H1 (cell line): ENCODE measurements at regions not wholly inside any gene's neighbourhood (a gene's known extent, or its start where the extent isn't known, plus 50 kb on each side); places are given as distances from the start of the nearest gene placed in this dataset.

Experiments
- CTCF ChIA-PET: fragments of 300-600 bp; sonication (Branson Sonifier 250); formaldehyde crosslinking; loops from one replicate; lab custom pipeline; 2021; ENCODE audit not compliant: partially characterized antibody; lab: Charles Lee
- POLR2A ChIA-PET: fragments of 300-600 bp; sonication (Branson Sonifier 250); formaldehyde crosslinking; loops from one replicate; lab custom pipeline; 2021; ENCODE audit warnings: inconsistent platforms; ENCODE audit not compliant: partially characterized antibody; lab: Charles Lee
- DNase-seq, 2 experiments: peaks; one replicate each; pipeline versions ENCODE4 v3.0.0 to v3.0.0-alpha.2; 2010 to 2022; ENCODE audit warnings: low spot score in 2 of 2, low read depth in 1 of 2, mixed read lengths in 1 of 2
- FAIRE-seq: peaks from 2 replicates; lab custom pipeline; 2011; peaks lifted over from hg19 to GRCh38; lab: Jason Lieb, UNC
- H2AFZ ChIP-seq: 2 replicates; pipeline ENCODE4 v1.8.1; 2012; ENCODE audit warnings: low read length, inconsistent platforms
- H2AK5ac ChIP-seq: 2 replicates; pipeline ENCODE4 v1.6.1; 2013; ENCODE audit warnings: low read depth, low read length
- H2BK120ac ChIP-seq: replicated peaks from 2 replicates; pipeline ENCODE3; 2013; ENCODE audit warnings: low read depth, low read length, inconsistent platforms
- H2BK12ac ChIP-seq: 2 replicates; pipeline ENCODE4 v1.6.1; 2013; ENCODE audit warnings: low read depth, low read length
- H2BK15ac ChIP-seq: 2 replicates; pipeline ENCODE4 v1.6.1; 2013; ENCODE audit warnings: low read length
- H2BK20ac ChIP-seq: 2 replicates; pipeline ENCODE4 v1.6.1; 2013; ENCODE audit warnings: low read length
- H2BK5ac ChIP-seq: 2 replicates; pipeline ENCODE4 v1.6.1; 2013; ENCODE audit warnings: low read depth, low read length
- H3K14ac ChIP-seq: 2 replicates; pipeline ENCODE4 v1.6.1; 2013; ENCODE audit warnings: inconsistent platforms; ENCODE audit not compliant: insufficient read length
- H3K18ac ChIP-seq: 2 replicates; pipeline ENCODE4 v1.6.1; 2013; ENCODE audit warnings: low read length; ENCODE audit errors: extremely low read depth
- H3K23ac ChIP-seq: 2 replicates; pipeline ENCODE4 v1.6.1; 2013; ENCODE audit warnings: inconsistent platforms; ENCODE audit not compliant: insufficient read length
- H3K23me2 ChIP-seq: 2 replicates; pipeline ENCODE4 v1.6.1; 2013; ENCODE audit warnings: low read depth, low read length
- H3K27ac ChIP-seq: 2 replicates; pipeline ENCODE4 v1.6.1; 2011; ENCODE audit warnings: low read depth, low read length, inconsistent platforms
- H3K27me3 ChIP-seq, 4 experiments: replicated peaks in 1 of 4; 1 replicate in 1 of 4; 2 replicates in 3 of 4; pipeline versions ENCODE4 v1.6.1 to v1.8.1; 2011 to 2013; ENCODE audit warnings: low read length in 3 of 4, mild to moderate bottlenecking in 3 of 4, inconsistent platforms in 2 of 4, mixed read lengths in 2 of 4, moderate library complexity in 1 of 4; ENCODE audit not compliant: control insufficient read depth in 3 of 4, insufficient read depth in 3 of 4; ENCODE audit errors: extremely low read depth in 1 of 4
- H3K36me3 ChIP-seq, 4 experiments: 2 replicates each; pipeline versions ENCODE4 v1.6.1 to v1.8.1; 2011 to 2013; ENCODE audit warnings: mild to moderate bottlenecking in 4 of 4, low read length in 3 of 4, moderate library complexity in 2 of 4, control low read depth in 1 of 4, inconsistent platforms in 1 of 4; ENCODE audit not compliant: insufficient read depth in 4 of 4, control insufficient read depth in 2 of 4
- H3K4ac ChIP-seq: replicated peaks from 2 replicates; pipeline ENCODE3; 2013; ENCODE audit warnings: low read length, low read depth, mixed read lengths, inconsistent platforms; ENCODE audit not compliant: insufficient read length
- H3K4me1 ChIP-seq, 4 experiments: replicated peaks in 1 of 4; 1 replicate in 1 of 4; 2 replicates in 3 of 4; pipeline versions ENCODE4 v1.6.1 to v1.8.1; 2011 to 2013; ENCODE audit warnings: low read length in 3 of 4, inconsistent platforms in 2 of 4, mixed read lengths in 1 of 4; ENCODE audit not compliant: insufficient read depth in 4 of 4, control insufficient read depth in 3 of 4
- H3K4me2 ChIP-seq, 2 experiments: 2 replicates each; pipeline versions ENCODE4 v1.6.1 to v1.8.1; 2011 to 2013; ENCODE audit warnings: low read depth in 2 of 2, low read length in 2 of 2, control low read depth in 1 of 2, inconsistent platforms in 1 of 2, mild to moderate bottlenecking in 1 of 2; ENCODE audit not compliant: insufficient read depth in 1 of 2
- H3K4me3 ChIP-seq, 4 experiments: fragments of 200-600, 300-600 bp in 1 of 4; sonication (generic), shearing (Covaris generic), sonication (Bioruptor Twin) in 1 of 4; 2 replicates each; pipeline versions ENCODE4 v1.5.1 to v1.8.1; 2011 to 2016; ENCODE audit warnings: low read length in 4 of 4, low read depth in 3 of 4, control low read depth in 2 of 4, inconsistent platforms in 2 of 4, mild to moderate bottlenecking in 2 of 4, mixed read lengths in 1 of 4, moderate library complexity in 1 of 4; ENCODE audit not compliant: insufficient read depth in 2 of 4; ENCODE audit errors: extremely low read depth in 1 of 4
- H3K56ac ChIP-seq: replicated peaks from 2 replicates; pipeline ENCODE3; 2013; ENCODE audit warnings: low read depth, mild to moderate bottlenecking, mixed read lengths, low read length, inconsistent platforms; ENCODE audit not compliant: insufficient read length
- H3K79me1 ChIP-seq: 2 replicates; pipeline ENCODE4 v1.6.1; 2013; ENCODE audit warnings: low read depth, low read length, control low read depth
- H3K79me2 ChIP-seq, 2 experiments: 2 replicates each; pipeline versions ENCODE4 v1.6.1 to v1.8.1; 2012 to 2013; ENCODE audit warnings: low read length in 2 of 2, mild to moderate bottlenecking in 2 of 2, inconsistent platforms in 1 of 2; ENCODE audit not compliant: insufficient read depth in 2 of 2, control insufficient read depth in 1 of 2
- H3K9ac ChIP-seq, 4 experiments: replicated peaks in 1 of 4; 1 replicate in 1 of 4; 2 replicates in 3 of 4; pipeline versions ENCODE4 v1.6.1 to v1.8.1; 2011 to 2013; ENCODE audit warnings: low read depth in 3 of 4, low read length in 3 of 4, control low read depth in 2 of 4, mild to moderate bottlenecking in 2 of 4, moderate library complexity in 2 of 4, inconsistent platforms in 1 of 4; ENCODE audit errors: extremely low read depth in 1 of 4
- H3K9me3 ChIP-seq, 2 experiments: 2 replicates each; pipeline versions ENCODE4 v1.6.1 to v1.8.1; 2012 to 2013; ENCODE audit warnings: mild to moderate bottlenecking in 2 of 2, moderate library complexity in 2 of 2, control low read depth in 1 of 2, inconsistent platforms in 1 of 2, low read depth in 1 of 2, low read length in 1 of 2, mixed read lengths in 1 of 2; ENCODE audit not compliant: insufficient read depth in 2 of 2
- H4K20me1 ChIP-seq, 2 experiments: replicated peaks in 1 of 2; 2 replicates each; pipeline versions ENCODE3 to v1.8.1; 2011 to 2013; ENCODE audit warnings: inconsistent platforms in 2 of 2, low read length in 2 of 2, mild to moderate bottlenecking in 1 of 2; ENCODE audit not compliant: insufficient read depth in 2 of 2, control insufficient read depth in 1 of 2
- H4K5ac ChIP-seq: 2 replicates; pipeline ENCODE4 v1.6.1; 2013; ENCODE audit warnings: low read length, low read depth, mixed read lengths, inconsistent platforms; ENCODE audit not compliant: insufficient read length
- H4K8ac ChIP-seq: 2 replicates; pipeline ENCODE4 v1.8.0; 2013; ENCODE audit warnings: mild to moderate bottlenecking, moderate library complexity, low read length, inconsistent platforms; ENCODE audit not compliant: insufficient read depth; ENCODE audit errors: extremely low read depth
- H4K91ac ChIP-seq: replicated peaks from 2 replicates; pipeline ENCODE3; 2013; ENCODE audit warnings: low read length, mixed read lengths, inconsistent platforms; ENCODE audit not compliant: insufficient read length
- CTCF ChIP-seq, 3 experiments: IDR thresholded peaks; 1 replicate in 2 of 3; 2 replicates in 1 of 3; pipeline versions ENCODE4 v1.5.1 to v1.6.1; 2011; ENCODE audit warnings: low read length in 3 of 3, mild to moderate bottlenecking in 3 of 3, inconsistent platforms in 2 of 3, low read depth in 1 of 3, moderate library complexity in 1 of 3; ENCODE audit not compliant: insufficient read depth in 1 of 3; ENCODE audit errors: control extremely low read depth in 1 of 3
- E2F6 ChIP-seq: IDR thresholded peaks from 2 replicates; pipeline ENCODE4 v1.6.1; 2012; ENCODE audit warnings: inconsistent platforms
- EZH2 ChIP-seq: fragments of 200-600 bp; sonication (generic); IDR thresholded peaks from 2 replicates; pipeline ENCODE4 v1.7.1; 2012; ENCODE audit warnings: low read depth, mild to moderate bottlenecking, moderate library complexity, low read length, inconsistent platforms; ENCODE audit not compliant: severe bottlenecking
- JUN ChIP-seq: IDR thresholded peaks from 2 replicates; pipeline ENCODE4 v1.6.1; 2011; ENCODE audit warnings: low read depth, mild to moderate bottlenecking, improper control_type of control experiment, low read length
- KDM1A ChIP-seq: fragments of 200-600, 300-600 bp; sonication (generic); IDR thresholded peaks from 2 replicates; pipeline ENCODE4 v1.7.1; 2016; ENCODE audit warnings: mild to moderate bottlenecking, low read length, borderline replicate concordance
- NRF1 ChIP-seq: IDR thresholded peaks from 2 replicates; pipeline ENCODE4 v1.6.1; 2011; ENCODE audit warnings: mild to moderate bottlenecking, low read depth, low read length, improper control_type of control experiment
- POLR2AphosphoS5 ChIP-seq: IDR thresholded peaks from 2 replicates; pipeline ENCODE4 v1.6.1; 2011; ENCODE audit warnings: low read depth, low read length
- RXRA ChIP-seq: IDR thresholded peaks from 2 replicates; pipeline ENCODE4 v1.6.1; 2011; ENCODE audit warnings: low read depth, mild to moderate bottlenecking, low read length, moderate library complexity; ENCODE audit not compliant: insufficient read depth
- TAF1 ChIP-seq: IDR thresholded peaks from 2 replicates; pipeline ENCODE4 v1.6.1; 2011; ENCODE audit warnings: mild to moderate bottlenecking, low read depth, low read length
- USF2 ChIP-seq: IDR thresholded peaks from 2 replicates; pipeline ENCODE4 v1.6.1; 2011; ENCODE audit warnings: low read length, improper control_type of control experiment
- WGBS, 2 experiments: shearing (Covaris generic) in 1 of 2; methylation state at CpG; one replicate each; pipeline versions ENCODE4 v1.1.6 to v1.1.7; 2013 to 2015; ENCODE audit warnings: low lambda C conversion rate in 2 of 2, mixed read lengths in 2 of 2, inconsistent platforms in 1 of 2, low coverage in 1 of 2, missing lambda C conversion rate in 1 of 2; ENCODE audit not compliant: insufficient replicate concordance in 2 of 2, insufficient coverage in 1 of 2, insufficient read length in 1 of 2; ENCODE audit errors: extremely low coverage in 1 of 2, missing lambda C conversion rate in 1 of 2; 5-methylcytosine and 5-hydroxymethylcytosine counted together

GRCh38 chr4:129481107-129481506 is 385.2 kb downstream of the C4orf33 start:
- ChIA-PET CTCF (interaction anchor here (0.7 kb wide), 1 partner anchor 108 kb away, joined by 3 read pairs; no protein-coding TSS in a partner anchor), POLR2A (no interaction called here)
- no peak for DNase-seq
- no peak for FAIRE-seq
- Histone ChIP-seq H3K9ac (no peak overlapping the region), H3K4me1 (no peaks in the 10 kb centered on the region), H3K27ac (no peak overlapping the region), H3K27me3 (no peaks in the 10 kb centered on the region), H3K4ac (no peak overlapping the region), H3K14ac (no peak overlapping the region), H2BK5ac (no peak overlapping the region), H4K8ac (no peak overlapping the region), H3K36me3 (no peaks in the 10 kb centered on the region), H2BK15ac (no peak overlapping the region), H3K4me2 (no peak overlapping the region), H2BK12ac (no peak overlapping the region), H3K79me2 (no peaks in the 10 kb centered on the region), H4K20me1 (no peaks in the 10 kb centered on the region), H3K23me2 (no peaks in the 10 kb centered on the region), H2BK120ac (no peak overlapping the region), H3K4me3 (no peak overlapping the region), H2AFZ (no peak overlapping the region), H3K23ac (no peak overlapping the region), H2AK5ac (no peak overlapping the region), H4K91ac (no peak overlapping the region), H3K56ac (no peak overlapping the region), H3K9me3 (no peaks in the 10 kb centered on the region), H2BK20ac (no peak overlapping the region), H3K79me1 (no peaks in the 10 kb centered on the region), H3K18ac (no peak overlapping the region), H4K5ac (no peak overlapping the region)
- WGBS, 2 experiments, result 93% methylated on average over 2 of the region's 2 CpGs; no CpG with 5 or more reads in 1 of the 2 experiments
- TF ChIP-seq RXRA (no peak), NRF1 (no peak), EZH2 (no peak), CTCF (IDR thresholded peaks at IDR 0.05; ENCODE audit: control extremely low read depth in 1 of 3, insufficient read depth in 1 of 3, low read depth in 1 of 3, low read length in 3 of 3) (no peak), E2F6 (no peak), TAF1 (no peak), USF2 (no peak), KDM1A (no peak), POLR2AphosphoS5 (no peak), JUN (no peak)
